H1 (cell line): ENCODE measurements at regions not wholly inside any gene's neighbourhood (a gene's known extent, or its start where the extent isn't known, plus 50 kb on each side); places are given as distances from the start of the nearest gene placed in this dataset.

Experiments
- CREB1 ChIP-seq: IDR thresholded peaks from 2 replicates; pipeline ENCODE4 v1.6.1; 2012; ENCODE audit warnings: inconsistent platforms
- GABPA ChIP-seq: IDR thresholded peaks from 2 replicates; pipeline ENCODE4 v1.6.1; 2011; ENCODE audit warnings: mild to moderate bottlenecking, low read length, moderate library complexity, borderline replicate concordance; ENCODE audit not compliant: insufficient read depth
- HDAC2 ChIP-seq, 2 experiments: fragments of 300-600 bp in 1 of 2; sonication (generic) in 1 of 2; IDR thresholded peaks; 2 replicates each; pipeline ENCODE4 v1.6.1; 2011 to 2012; ENCODE audit warnings: low read depth in 2 of 2, low read length in 2 of 2, mild to moderate bottlenecking in 2 of 2, moderate library complexity in 2 of 2, borderline replicate concordance in 1 of 2, inconsistent platforms in 1 of 2
- POLR2AphosphoS5 ChIP-seq: IDR thresholded peaks from 2 replicates; pipeline ENCODE4 v1.6.1; 2011; ENCODE audit warnings: low read depth, low read length
- SAP30 ChIP-seq: fragments of 300-600 bp; sonication (generic); IDR thresholded peaks from 2 replicates; pipeline ENCODE4 v1.7.1; 2012; ENCODE audit warnings: low read length, moderate library complexity, mild to moderate bottlenecking, inconsistent platforms; ENCODE audit not compliant: insufficient read depth, insufficient replicate concordance
- SIN3A ChIP-seq, 2 experiments: IDR thresholded peaks in 1 of 2; conservative IDR thresholded peaks in 1 of 2; 2 replicates each; pipeline ENCODE4 v1.6.1; 2011 to 2012; ENCODE audit warnings: low read length in 2 of 2, improper control_type of control experiment in 1 of 2, low read depth in 1 of 2, mild to moderate bottlenecking in 1 of 2
- SIX5 ChIP-seq: IDR thresholded peaks from 2 replicates; pipeline ENCODE4 v1.6.1; 2011; ENCODE audit warnings: mild to moderate bottlenecking, low read depth, low read length
- TAF7 ChIP-seq: optimal IDR thresholded peaks from 2 replicates; pipeline ENCODE3; 2011; ENCODE audit warnings: low read depth, mild to moderate bottlenecking, inconsistent platforms, low read length, moderate library complexity, borderline replicate concordance

- no peak for TF ChIP-seq HDAC2 (IDR thresholded peaks at IDR 0.05; ENCODE audit: borderline replicate concordance in 1 of 2, low read depth in 2 of 2, low read length in 2 of 2)
- no peak for TF ChIP-seq CREB1
- no peak for TF ChIP-seq POLR2AphosphoS5
- no peak for TF ChIP-seq SIN3A (conservative IDR thresholded peaks at IDR 0.05 in 1 of 2, IDR thresholded peaks at IDR 0.05 in 1 of 2; ENCODE audit: low read depth in 1 of 2, low read length in 2 of 2)
- TF ChIP-seq SAP30: no peak
- no peak for TF ChIP-seq TAF7
- no peak for TF ChIP-seq GABPA
- TF ChIP-seq SIX5: no peak
Observed at GRCh38 chr9:104293877-104294276, 199.8 kb downstream of the SMC2 start (continued).
